Right lobe of liver (tissue), 4 donors: ENCODE measurements at regions not wholly inside any gene's neighbourhood (a gene's known extent, or its start where the extent isn't known, plus 50 kb on each side); places are given as distances from the start of the nearest gene placed in this dataset.
"Not testable (repeated sequence)": the region's sequence is repeated elsewhere in the genome, so short reads cannot be mapped to it uniquely, and the experiment has no call there.

Experiments used
- CTCF ChIP-seq, 4 donors: fragments of 200-600 bp in 3 of 4; fragments of 450-650 bp in 1 of 4; IDR thresholded peaks; one replicate each; pipeline versions ENCODE4 v1.5.1 to v1.8.0; 2016 to 2022; ENCODE audit warnings: antibody characterized with exemption in 4 of 4, mild to moderate bottlenecking in 2 of 4
- POLR2A ChIP-seq: fragments of 450-650 bp; IDR thresholded peaks from one replicate; pipeline ENCODE4 v1.6.1; 2017; ENCODE audit warnings: antibody characterized with exemption, mild to moderate bottlenecking
- donor health status: DM: no; HTN: no; CAD: no.
- donor health status: DM: no; HTN: no; CAD: no.
- donor health status: DM: no; HTN: yes; CAD: no.

GRCh38 chr16:29146808-29147643 is 162.2 kb downstream of the LAT start:
- not testable (repeated sequence) for TF ChIP-seq CTCF (IDR thresholded peaks at IDR 0.05); POLR2A
